HCT116 (cell line): ENCODE measurements at regions not wholly inside any gene's neighbourhood (a gene's known extent, or its start where the extent isn't known, plus 50 kb on each side); places are given as distances from the start of the nearest gene placed in this dataset.

Experiments used
- ATAC-seq: fragments of 200-7000 bp; cut with Tn5 transposase; 2 replicates; pipeline ENCODE4 v1.9.1; 2020; ENCODE audit warnings: mild to moderate bottlenecking, moderate library complexity
- BruUV-seq: library from RNA; stranded (reverse); fragments of 400-500 nt; replicated peaks from 2 replicates; lab custom pipeline; 2021; lab: Mats Ljungman, UMichigan
- CTCF ChIA-PET: fragments of 300-600 bp; sonication (Branson Sonifier 250); formaldehyde crosslinking; loops from one replicate; lab custom pipeline; 2021; ENCODE audit warnings: antibody characterized with exemption; lab: Charles Lee
- POLR2A ChIA-PET: fragments of 300-600, 350-600 bp; sonication (Branson Sonifier 250); formaldehyde crosslinking; loops from one replicate; lab custom pipeline; 2021; ENCODE audit warnings: antibody characterized with exemption; lab: Charles Lee
- RAD21 ChIA-PET, 2 experiments: fragments of 300-600 bp; sonication (Branson Sonifier 250); formaldehyde crosslinking; loops; one replicate each; lab custom pipeline; 2023; ENCODE audit warnings: low total read pairs in 2 of 2; ENCODE audit not compliant: uncharacterized antibody in 2 of 2, unreplicated experiment in 2 of 2, low non-redundant PET in 1 of 2; lab: Charles Lee
- DNase-seq: peaks from one replicate; pipeline ENCODE4 v3.0.0-alpha.2; 2010; ENCODE audit warnings: low read depth, low spot score
- H2AFZ ChIP-seq: fragments of 200-600 bp; shearing (Covaris generic), sonication (generic); 2 replicates; pipeline ENCODE4 v1.6.1; 2017; ENCODE audit warnings: low read depth, mixed run types, mixed read lengths, antibody characterized with exemption, low read length; ENCODE audit not compliant: poor library complexity, severe bottlenecking
- H3K27ac ChIP-seq: 2 replicates; pipeline ENCODE4 v1.5.1; 2012; ENCODE audit warnings: low read depth, low read length
- H3K27me3 ChIP-seq: fragments of 200-600 bp; sonication (generic); 2 replicates; pipeline ENCODE4 v1.6.1; 2016; ENCODE audit warnings: mixed run types, low read length, mixed read lengths; ENCODE audit not compliant: insufficient read depth
- H3K36me3 ChIP-seq, 2 experiments: fragments of 200-500 bp in 1 of 2; fragments of 200-600 bp in 1 of 2; sonication (Bioruptor generic) in 1 of 2; sonication (generic) in 1 of 2; 2 replicates each; pipeline versions ENCODE4 v1.5.1 to v1.6.1; 2014 to 2016; ENCODE audit warnings: low read length in 2 of 2, inconsistent platforms in 1 of 2, mixed read lengths in 1 of 2, mixed run types in 1 of 2; ENCODE audit not compliant: insufficient read depth in 2 of 2, control insufficient read depth in 1 of 2
- H3K4me1 ChIP-seq, 2 experiments: fragments of 200-600 bp in 1 of 2; sonication (generic) in 1 of 2; 2 replicates each; pipeline versions ENCODE4 v1.5.1 to v1.6.1; 2012 to 2017; ENCODE audit warnings: low read length in 2 of 2, inconsistent platforms in 1 of 2, mild to moderate bottlenecking in 1 of 2, mixed read lengths in 1 of 2, mixed run types in 1 of 2, moderate library complexity in 1 of 2; ENCODE audit not compliant: insufficient read depth in 2 of 2, control insufficient read depth in 1 of 2
- H3K4me2 ChIP-seq: fragments of 200-600 bp; sonication (generic); 2 replicates; pipeline ENCODE4 v1.6.1; 2017; ENCODE audit warnings: mixed run types, low read length, mixed read lengths
- H3K4me3 ChIP-seq, 2 experiments: fragments of 200-600 bp in 1 of 2; sonication (generic) in 1 of 2; replicated peaks in 1 of 2; 2 replicates each; pipeline ENCODE4 v1.5.1; 2011 to 2016; ENCODE audit warnings: low read length in 2 of 2, control low read depth in 1 of 2, low read depth in 1 of 2, mild to moderate bottlenecking in 1 of 2, mixed read lengths in 1 of 2, mixed run types in 1 of 2
- H3K79me2 ChIP-seq: fragments of 200-600 bp; sonication (generic); 2 replicates; pipeline ENCODE4 v1.6.1; 2017; ENCODE audit warnings: mild to moderate bottlenecking, mixed run types, low read length, moderate library complexity, mixed read lengths; ENCODE audit not compliant: insufficient read depth
- H3K9ac ChIP-seq: fragments of 200-600 bp; sonication (generic); 2 replicates; pipeline ENCODE4 v1.6.1; 2016; ENCODE audit warnings: low read length, mixed read lengths
- H3K9me2 ChIP-seq: fragments of 200-600 bp; sonication (generic), shearing (Covaris generic); 2 replicates; pipeline ENCODE4 v1.6.1; 2017; ENCODE audit warnings: mixed run types, mild to moderate bottlenecking, moderate library complexity; ENCODE audit not compliant: insufficient read depth
- H3K9me3 ChIP-seq, 2 experiments: fragments of 200-500 bp in 1 of 2; fragments of 200-600 bp in 1 of 2; sonication (Bioruptor generic) in 1 of 2; sonication (generic) in 1 of 2; 2 replicates each; pipeline ENCODE4 v1.6.1; 2014 to 2017; ENCODE audit warnings: low read length in 2 of 2, mixed read lengths in 2 of 2, inconsistent platforms in 1 of 2, low read depth in 1 of 2, mild to moderate bottlenecking in 1 of 2, mixed run types in 1 of 2, moderate library complexity in 1 of 2; ENCODE audit not compliant: control insufficient read depth in 1 of 2, insufficient read depth in 1 of 2
- H4K20me1 ChIP-seq: fragments of 200-600 bp; sonication (generic), shearing (Covaris generic); 2 replicates; pipeline ENCODE4 v1.6.1; 2017; ENCODE audit warnings: mixed run types, mild to moderate bottlenecking, moderate library complexity; ENCODE audit not compliant: insufficient read depth
- ATF3 ChIP-seq: IDR thresholded peaks from 2 replicates; pipeline ENCODE4 v1.6.1; 2012
- CEBPB ChIP-seq: IDR thresholded peaks from 2 replicates; pipeline ENCODE4 v1.6.1; 2012; ENCODE audit warnings: low read depth
- EGR1 ChIP-seq: IDR thresholded peaks from 2 replicates; pipeline ENCODE4 v1.6.1; 2012; ENCODE audit warnings: low read depth
- ELF1 ChIP-seq: IDR thresholded peaks from 2 replicates; pipeline ENCODE4 v1.6.1; 2012; ENCODE audit warnings: low read depth, borderline replicate concordance
- JUND ChIP-seq: IDR thresholded peaks from 2 replicates; pipeline ENCODE4 v1.6.1; 2012
- MAX ChIP-seq: IDR thresholded peaks from 2 replicates; pipeline ENCODE4 v1.6.1; 2012
- SRF ChIP-seq: IDR thresholded peaks from 2 replicates; pipeline ENCODE4 v1.6.1; 2012; ENCODE audit warnings: low read depth
- TCF7L2 ChIP-seq: IDR thresholded peaks from 2 replicates; pipeline ENCODE4 v1.7.0; 2011; ENCODE audit warnings: borderline replicate concordance, inconsistent platforms; ENCODE audit not compliant: insufficient read depth, insufficient read length; ENCODE audit errors: extremely low read depth
- YY1 ChIP-seq: IDR thresholded peaks from 2 replicates; pipeline ENCODE4 v1.6.1; 2011; ENCODE audit warnings: low read length, low read depth, moderate library complexity, mild to moderate bottlenecking; ENCODE audit not compliant: insufficient replicate concordance; ENCODE audit errors: extremely low read depth
- ZBTB33 ChIP-seq: IDR thresholded peaks from 2 replicates; pipeline ENCODE4 v1.6.1; 2011; ENCODE audit warnings: mild to moderate bottlenecking, low read length, moderate library complexity; ENCODE audit not compliant: insufficient replicate concordance; ENCODE audit errors: extremely low read depth
- intact Hi-C: fragments of 100-400 bp; cut with micrococcal nuclease; formaldehyde crosslinking; loops from 2 replicates; pipeline ENCODE4 v1.10.0; 2022
- TF ChIP-seq, protein P1 (sequence below): IDR thresholded peaks from 2 replicates; pipeline ENCODE4 v1.6.1; 2012; ENCODE audit warnings: low read depth

GRCh38 chr21:26626187-26626586 lies 53.1 kb upstream of the CYYR1 start (continued):
- TF ChIP-seq, protein P1, sequence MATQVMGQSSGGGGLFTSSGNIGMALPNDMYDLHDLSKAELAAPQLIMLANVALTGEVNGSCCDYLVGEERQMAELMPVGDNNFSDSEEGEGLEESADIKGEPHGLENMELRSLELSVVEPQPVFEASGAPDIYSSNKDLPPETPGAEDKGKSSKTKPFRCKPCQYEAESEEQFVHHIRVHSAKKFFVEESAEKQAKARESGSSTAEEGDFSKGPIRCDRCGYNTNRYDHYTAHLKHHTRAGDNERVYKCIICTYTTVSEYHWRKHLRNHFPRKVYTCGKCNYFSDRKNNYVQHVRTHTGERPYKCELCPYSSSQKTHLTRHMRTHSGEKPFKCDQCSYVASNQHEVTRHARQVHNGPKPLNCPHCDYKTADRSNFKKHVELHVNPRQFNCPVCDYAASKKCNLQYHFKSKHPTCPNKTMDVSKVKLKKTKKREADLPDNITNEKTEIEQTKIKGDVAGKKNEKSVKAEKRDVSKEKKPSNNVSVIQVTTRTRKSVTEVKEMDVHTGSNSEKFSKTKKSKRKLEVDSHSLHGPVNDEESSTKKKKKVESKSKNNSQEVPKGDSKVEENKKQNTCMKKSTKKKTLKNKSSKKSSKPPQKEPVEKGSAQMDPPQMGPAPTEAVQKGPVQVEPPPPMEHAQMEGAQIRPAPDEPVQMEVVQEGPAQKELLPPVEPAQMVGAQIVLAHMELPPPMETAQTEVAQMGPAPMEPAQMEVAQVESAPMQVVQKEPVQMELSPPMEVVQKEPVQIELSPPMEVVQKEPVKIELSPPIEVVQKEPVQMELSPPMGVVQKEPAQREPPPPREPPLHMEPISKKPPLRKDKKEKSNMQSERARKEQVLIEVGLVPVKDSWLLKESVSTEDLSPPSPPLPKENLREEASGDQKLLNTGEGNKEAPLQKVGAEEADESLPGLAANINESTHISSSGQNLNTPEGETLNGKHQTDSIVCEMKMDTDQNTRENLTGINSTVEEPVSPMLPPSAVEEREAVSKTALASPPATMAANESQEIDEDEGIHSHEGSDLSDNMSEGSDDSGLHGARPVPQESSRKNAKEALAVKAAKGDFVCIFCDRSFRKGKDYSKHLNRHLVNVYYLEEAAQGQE, result no peak
- TF ChIP-seq TCF7L2, result no peak
- no peak for TF ChIP-seq JUND
- TF ChIP-seq, all 23 proteins: peak for 0

DNA sequence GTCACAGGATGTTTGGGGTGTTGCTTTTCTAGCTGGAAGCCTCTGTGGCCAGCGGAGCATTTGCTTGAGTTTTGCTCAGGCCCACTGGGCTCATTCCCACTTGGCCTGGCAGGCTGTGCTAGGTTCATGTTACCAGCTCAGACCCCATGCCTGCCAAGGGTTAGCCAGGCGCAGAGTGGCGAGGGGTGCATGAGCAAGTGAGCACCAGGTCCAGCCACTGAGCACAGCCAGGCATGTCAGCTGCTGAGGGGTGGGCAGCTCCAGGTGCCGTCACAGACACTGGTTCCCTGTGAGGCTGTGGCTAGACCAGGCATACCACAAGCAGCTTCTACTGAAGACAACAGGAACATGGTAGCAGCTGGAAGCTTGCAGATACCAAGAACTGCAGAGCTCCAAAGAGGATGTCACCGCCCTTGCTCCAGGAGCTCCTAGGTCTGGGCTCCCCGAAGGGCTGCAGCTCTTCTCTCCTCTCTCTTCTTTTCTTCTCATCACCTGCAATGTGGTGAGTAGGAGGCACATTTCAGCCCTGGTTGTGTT lies 52.0 kb upstream of the CYYR1 start:
- no peak overlapping the region for H3K27ac ChIP-seq
- H3K4me1 ChIP-seq, result no peaks in the 10 kb centered on the region
- H3K9me2 ChIP-seq, result no peaks in the 10 kb centered on the region
- CTCF ChIA-PET, result no interaction called here
- peaks cover 0 to 3% of the 10 kb centered on the region in 2 experiments; a peak in 2 of 4 replicates for H3K9me3 ChIP-seq
- intact Hi-C loops, result no loop called here
- POLR2A ChIA-PET, result no interaction called here
- H3K27me3 ChIP-seq, result no peaks in the 10 kb centered on the region
- TF ChIP-seq ZBTB33 (no peak), YY1 (no peak), MAX (no peak), EGR1 (no peak), CEBPB (no peak), ATF3 (no peak), SRF (no peak), ELF1 (no peak)
- H3K36me3 ChIP-seq, result no peaks in the 10 kb centered on the region
- H3K9ac ChIP-seq, result no peak overlapping the region
- BruUV-seq, result no TSS peak
- H4K20me1 ChIP-seq, result no peaks in the 10 kb centered on the region
- ATAC-seq (no peak), DNase-seq (no peak)
- RAD21 ChIA-PET, result no interaction called here
- no peak overlapping the region for H3K4me3 ChIP-seq
- no peak overlapping the region for H2AFZ ChIP-seq
- no peak overlapping the region for H3K4me2 ChIP-seq
- H3K79me2 ChIP-seq, result no peaks in the 10 kb centered on the region
